Glomerular endothelial cell (primary cell): ENCODE measurements at regions not wholly inside any gene's neighbourhood (a gene's known extent, or its start where the extent isn't known, plus 50 kb on each side); places are given as distances from the start of the nearest gene placed in this dataset.

ENCODE experiments used
- DNase-seq: peaks from one replicate; pipeline ENCODE4 v3.0.0-alpha.2; 2011; ENCODE audit warnings: low read depth, low spot score; ENCODE audit errors: extremely low read depth

DNA sequence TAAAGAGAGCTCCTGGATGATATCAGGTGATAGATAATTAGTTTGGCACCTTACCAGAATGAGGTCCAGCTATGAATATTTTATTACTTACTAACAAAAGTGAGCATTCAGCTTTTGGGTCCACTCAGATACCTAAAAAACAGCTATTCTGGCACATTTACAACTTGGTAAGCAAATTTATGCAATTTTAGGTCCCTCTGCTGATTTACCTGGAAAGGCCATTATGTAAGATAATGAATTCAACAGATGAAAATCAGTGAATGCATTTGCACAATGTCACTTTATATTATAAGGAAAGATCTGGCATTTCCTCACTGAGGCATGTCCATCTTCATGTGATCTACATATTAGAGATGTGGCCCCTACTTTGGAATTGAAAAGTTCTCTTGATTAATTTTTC lies 517.0 kb downstream of the SPRY1 start:
- DNase-seq, result no peak

DNA sequence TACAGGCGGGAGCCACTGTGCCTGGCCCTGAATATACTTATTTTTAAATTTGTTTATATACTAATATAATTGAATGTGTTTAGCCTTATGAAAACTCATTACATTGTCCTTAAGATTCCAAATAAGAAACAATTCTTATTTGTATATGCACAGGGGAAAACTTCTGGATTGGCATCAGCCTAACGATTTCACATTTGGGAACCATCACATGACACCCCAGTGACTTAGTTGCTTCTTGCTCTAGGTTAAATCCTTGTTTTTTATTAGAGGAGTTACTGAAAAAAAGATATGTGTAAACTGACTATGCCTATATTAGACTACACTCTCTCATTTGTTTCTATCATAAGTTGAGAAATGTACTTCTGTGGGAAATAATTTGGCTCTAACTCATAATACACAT lies 520.2 kb downstream of the SPRY1 start:
- no peak for DNase-seq

DNA sequence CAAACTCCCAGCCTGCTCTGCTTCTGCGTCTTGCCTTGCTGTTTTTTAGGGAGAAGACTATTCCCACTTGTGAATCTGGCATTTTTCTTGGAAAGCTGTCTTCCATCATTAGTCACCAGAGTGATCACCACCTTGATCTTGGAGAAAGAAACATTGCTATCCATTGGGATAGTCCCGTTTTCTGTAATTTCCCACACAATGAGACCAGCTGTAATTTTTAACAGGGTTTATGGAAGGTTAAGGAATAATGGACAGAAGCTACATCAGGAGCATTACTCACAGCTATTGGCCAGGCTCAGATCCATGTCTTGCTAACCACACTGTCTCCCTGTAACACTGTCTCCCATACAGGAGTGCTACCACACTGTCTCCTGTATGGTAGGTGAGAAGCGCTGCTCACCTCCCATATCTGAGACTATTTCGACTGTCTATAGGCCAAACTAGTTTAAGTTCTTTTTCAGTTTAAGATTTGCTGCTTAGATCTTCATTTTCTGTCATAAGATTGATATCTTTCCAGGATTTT lies 523.0 kb downstream of the SPRY1 start:
- no peak for DNase-seq

DNA sequence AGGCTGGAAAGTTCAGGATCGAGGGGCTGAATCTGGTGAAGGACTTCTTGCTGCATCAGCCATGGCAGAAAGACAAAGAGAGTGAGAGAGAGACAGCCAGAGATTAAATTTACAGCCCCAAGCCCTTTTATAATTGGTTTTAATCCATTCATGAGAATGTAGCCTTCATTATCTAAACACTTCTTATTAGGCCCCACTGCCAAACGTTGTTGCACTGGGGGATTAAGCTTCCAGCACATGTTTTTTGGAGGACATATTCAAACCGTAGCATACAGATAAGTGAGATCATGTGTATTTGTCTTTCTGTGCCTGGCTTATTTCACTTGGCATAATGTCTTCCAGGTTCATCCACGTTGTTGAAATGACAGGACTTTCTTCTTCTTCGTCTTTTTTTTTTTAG lies 524.7 kb downstream of the SPRY1 start:
- no peak for DNase-seq

DNA sequence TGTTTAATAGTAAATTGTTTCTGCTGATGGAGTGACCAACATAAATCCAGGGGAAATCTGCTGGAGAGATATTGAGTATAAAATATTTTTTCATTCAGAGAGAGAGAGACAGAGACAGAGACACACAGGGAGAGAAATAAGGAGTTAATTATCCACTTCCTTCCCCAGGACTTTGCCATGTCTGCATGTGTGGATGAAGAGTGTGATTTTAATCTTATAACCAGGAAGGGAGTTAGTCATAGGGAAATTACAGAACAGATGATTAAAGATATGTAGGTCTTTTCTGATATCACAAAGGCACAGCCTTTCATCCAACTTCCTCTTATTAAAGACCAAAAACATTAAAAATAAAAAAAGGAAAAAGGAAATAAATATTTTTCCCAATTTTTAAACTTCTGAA lies 526.3 kb downstream of the SPRY1 start:
- peak; percentile 64 for DNase-seq

DNA sequence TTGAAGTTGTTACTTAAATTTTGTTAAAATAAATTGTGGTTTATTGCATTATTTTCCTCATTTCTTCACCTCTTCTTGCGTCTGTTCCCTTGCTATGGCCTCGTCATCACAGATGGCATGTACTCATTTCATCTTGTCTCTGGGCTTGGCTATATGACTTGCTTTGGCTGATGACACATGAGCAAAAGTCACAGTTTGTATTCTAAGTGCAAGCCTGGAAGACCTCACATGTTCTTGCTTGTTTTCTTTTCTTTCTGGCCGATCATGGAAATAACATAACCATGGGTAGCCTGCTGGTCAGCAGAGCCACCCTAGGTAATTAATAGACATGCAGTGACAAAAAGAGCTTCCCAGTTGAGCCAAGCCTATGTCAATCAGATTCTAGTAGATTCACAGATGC lies 527.9 kb downstream of the SPRY1 start:
- no peak for DNase-seq

DNA sequence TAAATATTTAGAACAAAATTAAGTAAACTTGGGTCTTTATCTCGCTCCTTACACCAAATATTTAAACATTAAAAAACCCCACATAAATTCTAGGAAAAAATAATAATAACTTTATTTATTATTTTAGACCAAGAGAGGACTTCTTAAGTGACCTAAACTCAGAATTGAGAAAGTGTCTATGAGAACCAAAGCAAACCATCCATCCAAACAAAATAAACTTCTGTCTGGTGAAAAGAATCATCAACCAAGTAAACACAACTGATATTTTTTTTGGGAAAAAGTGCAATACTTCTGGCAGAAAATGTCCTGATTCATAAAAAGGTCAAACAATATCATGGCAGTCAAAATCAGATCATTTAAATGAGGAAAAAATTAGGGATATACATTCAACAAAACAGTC lies 533.0 kb downstream of the SPRY1 start:
- no peak for DNase-seq

DNA sequence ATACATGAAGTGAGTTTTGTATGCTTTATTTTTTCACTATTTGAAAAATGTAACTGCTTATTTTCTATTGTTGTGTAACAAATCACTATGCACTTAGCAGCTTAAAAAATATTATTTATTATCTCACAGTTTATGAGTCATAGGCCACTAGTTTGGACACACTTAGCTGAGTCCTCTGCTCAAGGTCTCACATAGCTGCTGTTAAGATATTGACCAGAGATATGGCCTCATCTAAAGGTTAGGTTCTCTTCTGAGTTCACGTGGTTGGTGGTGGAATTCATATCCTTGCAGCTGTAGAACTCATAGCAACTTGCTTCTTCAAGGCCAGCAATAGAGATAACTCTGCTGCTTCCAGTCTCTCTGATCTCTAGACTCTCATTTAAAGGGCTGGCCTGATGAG lies 534.4 kb downstream of the SPRY1 start:
- DNase-seq, result no peak

DNA sequence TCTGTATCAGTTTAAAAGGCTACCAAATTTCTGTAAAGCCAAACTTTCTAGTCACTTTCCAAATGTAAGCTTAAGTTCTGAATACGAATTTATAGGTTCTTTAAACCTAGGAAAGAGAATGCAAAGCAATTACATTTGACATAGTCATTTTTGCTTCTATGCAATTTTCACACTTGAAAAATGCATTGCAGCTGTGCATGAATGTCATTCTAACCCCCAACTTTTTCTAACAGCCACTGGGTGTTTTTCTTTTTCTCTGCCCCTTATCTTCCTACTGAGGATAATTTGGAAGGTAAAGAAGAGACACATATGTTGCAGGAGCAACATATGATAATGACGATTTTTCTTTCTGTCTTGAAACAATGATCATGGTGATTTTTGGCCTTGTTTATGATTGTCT lies 537.5 kb downstream of the SPRY1 start:
- no peak for DNase-seq

DNA sequence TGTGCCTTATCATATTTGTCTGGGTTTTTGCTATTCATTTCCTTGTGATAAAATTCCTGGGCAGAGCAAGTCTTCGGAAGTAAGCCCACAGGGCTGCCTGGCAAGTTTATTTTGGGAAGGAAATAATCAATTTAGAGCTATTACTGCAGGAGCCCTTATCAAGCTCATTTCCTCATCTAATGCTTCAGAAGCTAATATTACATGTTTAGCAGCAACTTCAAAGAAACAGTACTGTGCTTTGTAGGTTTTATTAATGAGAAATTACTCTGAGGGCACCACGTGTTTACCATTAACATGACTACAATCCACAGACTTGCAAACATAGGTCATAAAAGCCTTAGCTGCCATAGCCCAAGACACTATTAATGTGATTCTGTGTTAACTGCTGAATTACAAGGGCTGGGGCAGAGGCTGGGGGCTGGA lies 540.0 kb downstream of the SPRY1 start:
- DNase-seq, result no peak

DNA sequence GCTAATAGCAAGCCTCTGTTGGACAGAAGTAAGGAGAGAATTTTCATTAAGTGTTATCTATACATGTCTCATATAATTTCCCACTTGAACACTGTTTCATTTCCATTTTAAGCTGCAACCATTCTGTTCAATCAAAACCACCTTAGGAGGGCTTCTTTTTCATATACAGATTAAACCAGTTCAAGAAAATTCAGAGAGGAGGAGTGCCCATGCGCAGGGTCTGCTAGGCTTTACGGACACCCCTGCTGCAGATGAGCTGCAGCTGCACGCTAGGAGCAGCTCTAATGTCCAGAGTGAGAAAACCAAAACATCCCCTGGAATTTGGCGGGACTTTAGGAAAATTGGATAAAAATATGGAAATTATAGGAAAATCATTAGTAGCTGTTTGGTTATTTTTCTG lies 541.0 kb downstream of the SPRY1 start:
- DNase-seq, result no peak

DNA sequence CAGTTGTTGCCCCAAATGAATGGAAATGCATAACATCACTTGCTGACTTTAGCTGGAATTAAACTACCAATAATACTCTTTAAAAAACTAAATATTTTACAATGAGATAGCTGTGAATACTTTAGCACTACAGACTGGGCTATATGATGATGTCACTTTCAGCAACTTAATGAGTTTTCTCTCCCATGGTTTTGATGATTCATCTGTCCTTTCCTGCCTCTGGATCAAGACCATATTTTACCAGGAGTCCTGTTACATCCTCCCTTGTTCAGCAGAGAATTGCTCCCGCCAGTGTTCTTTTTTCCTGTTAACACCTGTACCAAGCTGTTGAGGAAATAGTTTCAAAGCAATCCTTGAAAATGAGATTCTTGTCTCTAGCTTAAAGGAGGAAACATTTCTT lies 543.0 kb downstream of the SPRY1 start:
- DNase-seq, result peak; percentile 65

DNA sequence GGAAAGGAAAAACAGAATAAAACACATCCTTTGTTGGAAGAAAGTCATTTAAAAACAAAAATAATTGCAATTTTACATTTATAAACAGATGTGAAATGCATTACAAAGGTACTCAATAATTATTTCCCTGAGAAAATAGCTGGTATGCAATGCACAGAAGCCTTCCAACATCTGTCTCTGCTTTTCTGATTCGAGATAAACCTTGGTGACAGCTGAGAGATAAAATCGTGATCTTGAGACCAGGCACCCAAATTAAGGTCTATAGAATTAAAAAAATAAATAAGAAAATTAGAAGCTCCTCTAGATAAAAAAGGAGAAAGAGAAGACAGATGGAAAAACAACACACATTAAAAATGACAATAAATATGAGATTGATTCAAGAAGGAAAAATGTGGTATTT lies 544.0 kb downstream of the SPRY1 start:
- no peak for DNase-seq

DNA sequence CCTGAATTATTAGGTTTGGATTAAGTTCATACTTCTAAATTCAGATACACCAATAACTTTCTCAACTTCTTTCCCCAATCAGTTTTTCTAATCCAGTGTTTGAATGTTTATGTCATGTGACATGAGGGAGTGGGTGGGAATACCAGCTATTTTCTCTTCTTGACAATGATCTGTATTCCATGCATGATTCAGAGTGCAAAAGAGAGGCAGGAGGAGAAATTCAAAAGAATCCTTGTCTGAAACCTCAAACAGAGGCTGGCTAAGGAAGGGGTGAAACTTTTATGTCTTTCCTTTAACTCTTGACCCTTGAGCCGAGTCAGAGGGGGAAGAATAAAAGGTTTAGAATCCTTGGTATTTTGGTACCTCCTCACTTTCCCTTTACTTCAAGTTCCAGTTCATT lies 544.7 kb downstream of the SPRY1 start:
- no peak for DNase-seq

DNA sequence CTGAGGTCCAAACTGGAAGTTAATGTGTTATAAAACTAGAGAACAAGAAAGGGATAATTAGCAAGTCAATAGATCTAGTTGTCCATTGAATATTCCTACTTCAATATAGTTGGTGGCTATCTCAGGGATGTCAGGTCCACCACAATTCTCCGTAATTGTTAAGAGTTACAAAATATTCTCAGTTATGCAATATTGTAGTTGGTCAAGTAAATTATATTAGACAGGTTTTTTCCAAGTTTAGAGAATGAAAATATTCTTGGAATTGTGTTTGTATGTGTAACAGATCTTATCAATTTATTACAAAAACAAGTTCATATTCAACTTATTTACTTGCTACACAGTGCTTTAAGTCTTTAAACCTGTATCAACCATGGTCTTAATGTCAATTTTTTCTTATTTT lies 547.4 kb downstream of the SPRY1 start:
- DNase-seq, result no peak

DNA sequence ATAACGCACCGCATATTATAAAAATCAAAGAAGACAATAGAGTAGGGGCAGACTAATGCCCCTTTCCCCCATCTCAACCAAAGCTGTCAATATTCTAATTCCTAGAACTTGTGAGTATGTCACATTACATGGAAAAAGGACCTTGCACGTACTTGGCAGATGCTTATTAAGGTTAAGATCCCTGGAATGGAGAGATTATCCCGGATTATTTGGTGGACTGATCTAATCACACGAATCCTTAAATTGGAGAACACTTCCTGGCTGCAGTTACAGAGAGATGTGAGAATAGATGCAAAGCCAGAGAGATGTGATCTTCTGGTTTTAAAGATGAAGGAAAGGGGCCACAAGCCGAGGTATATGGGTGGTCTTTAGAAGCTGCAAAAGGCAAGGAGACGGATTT lies 548.7 kb downstream of the SPRY1 start:
- no peak for DNase-seq

DNA sequence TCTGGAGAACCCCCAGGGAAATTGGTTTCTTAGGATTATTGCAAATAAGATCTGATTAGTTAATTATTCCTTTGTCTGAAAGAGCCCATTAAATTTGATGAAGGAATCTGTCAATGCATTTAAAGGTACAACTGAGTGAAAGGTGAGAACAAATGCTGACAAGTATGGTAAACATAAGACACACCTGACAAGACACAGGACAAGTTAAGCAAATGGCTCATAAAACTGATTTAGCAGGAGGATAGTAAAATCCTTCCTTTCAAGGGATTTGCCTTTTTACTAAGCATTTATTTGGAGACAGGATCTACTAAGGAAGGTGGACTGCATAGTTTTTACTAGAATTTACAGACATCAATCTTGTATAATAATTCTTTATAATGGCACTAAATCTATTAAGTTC lies 553.9 kb downstream of the SPRY1 start:
- no peak for DNase-seq

DNA sequence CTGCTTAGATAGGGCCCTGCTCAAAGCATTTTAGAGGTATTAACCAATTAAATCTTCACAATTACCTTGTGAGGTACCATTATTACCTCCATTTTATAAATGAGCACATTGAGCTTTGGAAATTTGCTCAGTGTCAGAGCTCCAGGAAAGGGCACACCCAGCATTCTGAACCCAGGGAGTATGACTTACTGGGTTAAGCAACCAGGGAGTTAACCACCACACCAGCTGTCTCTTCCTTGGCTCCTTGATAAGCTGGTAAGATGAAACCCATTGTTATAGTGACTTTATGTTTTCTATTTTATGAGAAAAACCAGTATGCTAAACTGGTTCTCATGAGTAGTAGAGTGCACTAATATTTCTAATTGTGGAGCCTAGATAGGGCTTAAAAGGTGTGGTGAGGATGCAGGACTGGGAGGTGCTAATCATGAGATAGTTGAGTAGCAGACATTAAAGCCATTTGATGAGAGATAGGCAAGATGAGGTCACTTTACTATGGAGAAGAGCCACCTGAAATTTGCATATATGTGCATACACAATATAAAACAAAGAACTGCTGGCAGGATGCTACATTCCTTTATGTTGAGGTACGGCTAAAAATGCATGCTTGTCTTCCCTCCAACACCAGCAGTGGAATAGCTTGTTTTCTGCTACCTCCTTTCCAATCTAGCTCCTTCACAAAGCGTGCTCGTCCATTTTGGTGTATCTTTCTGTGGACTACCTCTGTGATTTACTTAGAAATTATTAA lies 556.1 kb downstream of the SPRY1 start:
- no peak for DNase-seq

DNA sequence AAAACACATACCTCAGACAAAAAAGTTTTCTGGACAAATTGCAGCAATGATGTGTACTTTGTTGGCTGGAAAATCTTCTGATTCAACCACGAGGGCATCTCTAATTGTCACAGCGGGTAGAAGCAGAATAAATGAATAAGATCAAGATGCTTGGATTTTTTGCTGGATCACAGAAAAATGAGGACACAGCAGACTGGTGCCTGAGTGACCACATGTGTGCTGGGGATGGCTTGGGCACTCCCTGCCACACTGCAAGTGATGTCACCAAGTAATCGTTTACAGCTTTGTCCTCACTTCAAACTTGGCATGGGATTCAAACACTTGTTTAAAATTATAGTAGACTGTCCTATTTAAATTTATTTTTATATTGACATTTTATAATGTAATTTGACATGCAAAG lies 557.0 kb downstream of the SPRY1 start:
- DNase-seq, result no peak

DNA sequence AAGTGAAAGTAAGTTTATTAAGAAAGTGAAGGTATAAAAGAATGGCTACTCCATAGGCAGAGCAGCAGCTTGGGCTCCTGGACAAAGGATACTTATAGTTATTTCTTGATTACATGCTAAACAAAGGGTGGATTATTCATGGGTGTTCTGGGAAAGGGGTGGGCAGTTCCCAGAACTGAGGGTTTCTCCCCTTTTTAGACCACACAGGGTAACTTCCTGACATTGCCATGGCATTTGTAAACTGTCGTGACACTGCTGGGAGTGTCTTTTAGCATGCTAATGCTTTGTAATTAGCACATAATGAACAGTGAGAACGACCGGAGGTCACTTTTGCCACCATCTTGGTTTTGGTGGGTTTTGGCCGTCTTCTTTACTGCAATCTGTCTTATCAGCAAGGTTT lies 557.6 kb downstream of the SPRY1 start:
- no peak for DNase-seq

DNA sequence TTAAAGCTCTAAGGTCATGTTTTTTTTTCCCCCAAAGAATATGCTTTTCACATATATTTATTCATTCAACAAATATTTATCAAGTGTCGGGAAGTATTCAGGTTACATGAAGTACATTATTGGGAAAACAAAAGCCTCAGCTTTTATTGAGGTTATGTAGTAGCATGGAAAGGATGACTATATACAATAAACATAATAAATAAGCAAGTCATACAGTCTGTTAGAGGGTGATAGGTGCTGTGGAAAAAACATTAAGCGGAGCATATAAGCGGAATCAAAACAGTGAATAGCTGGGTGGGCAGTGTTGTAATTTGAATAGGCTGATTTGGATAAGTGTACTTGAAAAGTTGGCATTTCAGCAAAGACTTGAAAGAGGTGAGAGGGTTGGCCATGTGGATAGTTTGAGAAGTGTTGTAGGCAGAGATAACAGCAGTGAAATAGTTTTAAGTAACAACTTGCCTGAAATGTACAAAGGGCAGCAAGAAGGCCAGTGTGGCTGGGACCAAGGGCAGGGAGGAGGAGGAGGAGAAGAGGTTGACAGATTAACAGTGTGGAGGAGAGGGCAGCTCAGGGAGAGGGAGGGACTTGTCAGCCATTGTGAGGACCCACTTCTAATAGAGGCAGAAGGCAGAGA lies 558.7 kb downstream of the SPRY1 start:
- no peak for DNase-seq

DNA sequence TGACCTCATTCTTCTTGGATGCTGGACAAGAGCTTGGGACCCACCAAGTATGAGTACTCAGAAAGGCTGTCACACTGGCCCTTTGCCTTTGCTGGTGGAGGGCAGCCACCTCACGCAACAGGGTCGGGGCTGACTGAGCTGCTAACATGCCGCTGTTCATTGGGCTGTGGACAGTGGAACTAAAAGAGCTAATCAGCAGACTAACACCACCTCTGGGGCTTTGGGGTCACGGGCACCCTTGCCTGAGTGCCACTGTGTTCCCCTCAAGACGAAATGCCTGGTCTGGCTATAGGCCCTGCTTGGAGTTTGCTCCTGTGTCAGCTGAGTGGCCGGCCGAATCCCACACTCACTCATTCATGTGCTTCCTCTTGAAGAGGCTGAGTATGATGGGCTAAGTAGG lies 559.6 kb downstream of the SPRY1 start:
- DNase-seq, result no peak
